ENCODE measurements at regions not wholly inside any gene's neighbourhood (a gene's known extent, or its start where the extent isn't known, plus 50 kb on each side); places are given as distances from the start of the nearest gene placed in this dataset.

DNA sequence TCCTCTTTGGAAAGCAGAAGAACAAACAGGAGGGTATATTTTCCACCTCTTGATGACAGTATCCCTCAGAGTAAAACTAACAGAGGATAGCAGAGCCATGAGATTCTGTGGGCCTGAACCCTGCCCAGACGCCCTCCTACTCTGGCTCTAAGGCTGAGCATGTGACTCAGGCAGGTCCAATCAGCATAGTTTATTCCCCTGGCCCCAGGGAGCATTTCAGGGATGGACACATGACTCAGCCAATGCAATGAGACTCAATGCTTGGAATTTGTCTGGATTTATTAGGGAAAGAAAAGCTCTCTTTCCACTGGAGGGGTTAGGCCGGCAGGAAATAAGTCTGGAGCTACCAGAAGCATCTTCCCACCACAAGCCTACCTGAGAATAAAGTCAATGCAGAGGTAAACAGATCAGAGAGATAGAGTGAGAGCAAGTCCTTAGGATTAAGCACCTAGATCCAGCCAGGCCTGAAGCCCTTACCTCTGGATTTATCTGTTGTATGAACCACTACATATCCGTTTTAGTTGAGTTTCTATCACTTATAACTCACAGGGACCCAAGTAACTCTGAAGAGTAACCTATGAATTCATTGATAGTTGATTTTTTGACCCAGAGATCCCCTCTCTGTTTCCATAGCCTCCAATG lies 68.2 kb upstream of the EYA2 start:
- TF ChIP-seq POLR2A (IDR thresholded peaks at IDR 0.05; ENCODE audit: low read depth, low read length) (no peak), MAFK (IDR thresholded peaks at IDR 0.05; ENCODE audit: low read depth, low read length) (no peak), RCOR1 (IDR thresholded peaks at IDR 0.05; ENCODE audit: insufficient replicate concordance, low read length) (no peak), RAD21 (IDR thresholded peaks at IDR 0.05; ENCODE audit: low read length) (no peak), CEBPB (IDR thresholded peaks at IDR 0.05; ENCODE audit: low read depth, low read length) (no peak), BHLHE40 (IDR thresholded peaks at IDR 0.05; ENCODE audit: low read depth, low read length) (no peak), SMC3 (IDR thresholded peaks at IDR 0.05; ENCODE audit: low read depth, low read length) (no peak)
- TF ChIP-seq, protein P1, sequence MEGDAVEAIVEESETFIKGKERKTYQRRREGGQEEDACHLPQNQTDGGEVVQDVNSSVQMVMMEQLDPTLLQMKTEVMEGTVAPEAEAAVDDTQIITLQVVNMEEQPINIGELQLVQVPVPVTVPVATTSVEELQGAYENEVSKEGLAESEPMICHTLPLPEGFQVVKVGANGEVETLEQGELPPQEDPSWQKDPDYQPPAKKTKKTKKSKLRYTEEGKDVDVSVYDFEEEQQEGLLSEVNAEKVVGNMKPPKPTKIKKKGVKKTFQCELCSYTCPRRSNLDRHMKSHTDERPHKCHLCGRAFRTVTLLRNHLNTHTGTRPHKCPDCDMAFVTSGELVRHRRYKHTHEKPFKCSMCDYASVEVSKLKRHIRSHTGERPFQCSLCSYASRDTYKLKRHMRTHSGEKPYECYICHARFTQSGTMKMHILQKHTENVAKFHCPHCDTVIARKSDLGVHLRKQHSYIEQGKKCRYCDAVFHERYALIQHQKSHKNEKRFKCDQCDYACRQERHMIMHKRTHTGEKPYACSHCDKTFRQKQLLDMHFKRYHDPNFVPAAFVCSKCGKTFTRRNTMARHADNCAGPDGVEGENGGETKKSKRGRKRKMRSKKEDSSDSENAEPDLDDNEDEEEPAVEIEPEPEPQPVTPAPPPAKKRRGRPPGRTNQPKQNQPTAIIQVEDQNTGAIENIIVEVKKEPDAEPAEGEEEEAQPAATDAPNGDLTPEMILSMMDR (conservative IDR thresholded peaks at IDR 0.05; ENCODE audit: low read depth, low read length) = no peak
- TF ChIP-seq, protein P2, sequence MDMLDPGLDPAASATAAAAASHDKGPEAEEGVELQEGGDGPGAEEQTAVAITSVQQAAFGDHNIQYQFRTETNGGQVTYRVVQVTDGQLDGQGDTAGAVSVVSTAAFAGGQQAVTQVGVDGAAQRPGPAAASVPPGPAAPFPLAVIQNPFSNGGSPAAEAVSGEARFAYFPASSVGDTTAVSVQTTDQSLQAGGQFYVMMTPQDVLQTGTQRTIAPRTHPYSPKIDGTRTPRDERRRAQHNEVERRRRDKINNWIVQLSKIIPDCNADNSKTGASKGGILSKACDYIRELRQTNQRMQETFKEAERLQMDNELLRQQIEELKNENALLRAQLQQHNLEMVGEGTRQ (IDR thresholded peaks at IDR 0.05; ENCODE audit: low read depth, low read length) = peak; percentile 83
